Left renal cortex interstitium (tissue), 4 donors: ENCODE measurements at regions not wholly inside any gene's neighbourhood (a gene's known extent, or its start where the extent isn't known, plus 50 kb on each side); places are given as distances from the start of the nearest gene placed in this dataset.

Experiments
- DNase-seq, 4 donors: peaks; one replicate each; pipeline ENCODE4 v3.0.0-alpha.2; 2013; ENCODE audit warnings: low read depth in 4 of 4, low spot score in 2 of 4, missing footprints in 1 of 4

- DNase-seq = no peak
Measured at GRCh38 chr16:16774389-16774788, 395.4 kb downstream of the NPIPA7 start.

GRCh38 chr16:16778332-16778731 lies 399.4 kb downstream of the NPIPA7 start:
- peak in 1 of 4 donors; percentile 10 for DNase-seq

GRCh38 chr16:16780588-16780987 lies 401.6 kb downstream of the NPIPA7 start:
- DNase-seq = no peak

- DNase-seq = no peak
Measured at GRCh38 chr16:16782153-16782552, 403.2 kb downstream of the NPIPA7 start.

GRCh38 chr16:16788004-16788403 lies 409.1 kb downstream of the NPIPA7 start:
- no peak for DNase-seq

- no peak for DNase-seq
Measured at GRCh38 chr16:16790597-16790996, 411.7 kb downstream of the NPIPA7 start.

- DNase-seq = no peak
Measured at GRCh38 chr16:16791051-16791450, 412.1 kb downstream of the NPIPA7 start.

- peak in 1 of 4 donors; percentile 3 for DNase-seq
Measured at GRCh38 chr16:16797239-16797638, 418.3 kb downstream of the NPIPA7 start.

GRCh38 chr16:16798504-16798903 lies 419.6 kb downstream of the NPIPA7 start:
- no peak for DNase-seq

- DNase-seq = no peak
Measured at GRCh38 chr16:16805809-16806208, 426.9 kb downstream of the NPIPA7 start.

GRCh38 chr16:16815641-16816040 lies 436.7 kb downstream of the NPIPA7 start:
- DNase-seq = no peak

GRCh38 chr16:16817196-16817595 lies 438.3 kb downstream of the NPIPA7 start:
- no peak for DNase-seq

- DNase-seq = no peak
Measured at GRCh38 chr16:16821261-16821660, 442.3 kb downstream of the NPIPA7 start.

GRCh38 chr16:16828913-16829398 lies 450.0 kb downstream of the NPIPA7 start:
- no peak for DNase-seq

- DNase-seq = no peak
Measured at GRCh38 chr16:16830401-16830800, 451.5 kb downstream of the NPIPA7 start.

GRCh38 chr16:16830973-16831372 lies 452.0 kb downstream of the NPIPA7 start:
- DNase-seq = no peak

- no peak for DNase-seq
Measured at GRCh38 chr16:16833165-16833564, 454.2 kb downstream of the NPIPA7 start.

GRCh38 chr16:16850274-16850673 lies 471.3 kb downstream of the NPIPA7 start:
- no peak for DNase-seq

- no peak for DNase-seq
Measured at GRCh38 chr16:16857012-16857411, 478.1 kb downstream of the NPIPA7 start.

GRCh38 chr16:16857603-16858283 lies 478.8 kb downstream of the NPIPA7 start:
- no peak for DNase-seq

GRCh38 chr16:16861546-16861945 lies 482.6 kb downstream of the NPIPA7 start:
- peak in 3 of 4 donors; percentile 10 to 33 (median 13) for DNase-seq

GRCh38 chr16:16863672-16864071 lies 484.7 kb downstream of the NPIPA7 start:
- no peak for DNase-seq

GRCh38 chr16:16864536-16864935 lies 485.6 kb downstream of the NPIPA7 start:
- no peak for DNase-seq
